HEK293T (cell line): ENCODE measurements at regions not wholly inside any gene's neighbourhood (a gene's known extent, or its start where the extent isn't known, plus 50 kb on each side); places are given as distances from the start of the nearest gene placed in this dataset.

Source experiments
- ARNT ChIP-seq: fragments of 450-650 bp; IDR thresholded peaks from 2 replicates; pipeline ENCODE4 v1.6.1; 2017; ENCODE audit warnings: mild to moderate bottlenecking
- BHLHE40 ChIP-seq: fragments of 450-650 bp; IDR thresholded peaks from 2 replicates; pipeline ENCODE4 v1.6.1; 2016; ENCODE audit warnings: mild to moderate bottlenecking, moderate library complexity, borderline replicate concordance
- SP1 ChIP-seq: fragments of 450-650 bp; IDR thresholded peaks from 2 replicates; pipeline ENCODE4 v1.6.1; 2017
- TARDBP ChIP-seq: fragments of 450-650 bp; IDR thresholded peaks from 2 replicates; pipeline ENCODE4 v1.6.1; 2016

GRCh38 chr13:44857061-44857460 is 132.2 kb downstream of the NUFIP1 start:
- TF ChIP-seq SP1 (no peak), BHLHE40 (no peak), TARDBP (no peak), ARNT (no peak)
